GM21723 (cell line): ENCODE measurements at regions not wholly inside any gene's neighbourhood (a gene's known extent, or its start where the extent isn't known, plus 50 kb on each side); places are given as distances from the start of the nearest gene placed in this dataset.

Experiments
- ATAC-seq: cut with Tn5 transposase; IDR thresholded peaks from one replicate; pipeline ENCODE4 v1.9.1; 2021; ENCODE audit warnings: mild to moderate bottlenecking, moderate library complexity; ENCODE audit not compliant: unreplicated experiment

GRCh38 chr5:162323466-162323865 is 255.9 kb downstream of the GABRG2 start:
- no peak for ATAC-seq

- no peak for ATAC-seq
Observed at GRCh38 chr5:162324328-162324727, 256.8 kb downstream of the GABRG2 start.

GRCh38 chr5:162325143-162325727 is 257.7 kb downstream of the GABRG2 start:
- ATAC-seq = no peak

GRCh38 chr5:162334944-162335343 is 267.4 kb downstream of the GABRG2 start:
- no peak for ATAC-seq

GRCh38 chr5:162360373-162360931 is 292.9 kb downstream of the GABRG2 start:
- ATAC-seq = no peak

- ATAC-seq = no peak
Observed at GRCh38 chr5:162372256-162372655, 304.7 kb downstream of the GABRG2 start.

GRCh38 chr5:162377895-162378294 is 310.3 kb downstream of the GABRG2 start:
- ATAC-seq = no peak

GRCh38 chr5:162382839-162383238 is 315.3 kb downstream of the GABRG2 start:
- ATAC-seq = no peak

GRCh38 chr5:162384225-162384624 is 316.7 kb downstream of the GABRG2 start:
- no peak for ATAC-seq

- no peak for ATAC-seq
Observed at GRCh38 chr5:162391833-162392232, 324.3 kb downstream of the GABRG2 start.

GRCh38 chr5:162392336-162392735 is 324.8 kb downstream of the GABRG2 start:
- ATAC-seq = no peak

- ATAC-seq = no peak
Observed at GRCh38 chr5:162393534-162393933, 326.0 kb downstream of the GABRG2 start.

- no peak for ATAC-seq
Observed at GRCh38 chr5:162407614-162408013, 340.0 kb downstream of the GABRG2 start.

GRCh38 chr5:162410365-162410764 is 342.8 kb downstream of the GABRG2 start:
- ATAC-seq = no peak

GRCh38 chr5:162429142-162429541 is 361.6 kb downstream of the GABRG2 start:
- no peak for ATAC-seq

- no peak for ATAC-seq
Observed at GRCh38 chr5:162434281-162434680, 366.7 kb downstream of the GABRG2 start.

- no peak for ATAC-seq
Observed at GRCh38 chr5:162436055-162436454, 368.5 kb downstream of the GABRG2 start.

- no peak for ATAC-seq
Observed at GRCh38 chr5:162444129-162444762, 376.7 kb downstream of the GABRG2 start.

- no peak for ATAC-seq
Observed at GRCh38 chr5:162456086-162456485, 388.5 kb downstream of the GABRG2 start.

GRCh38 chr5:162466011-162466410 is 398.4 kb downstream of the GABRG2 start:
- no peak for ATAC-seq

- no peak for ATAC-seq
Observed at GRCh38 chr5:162473041-162473714, 405.6 kb downstream of the GABRG2 start.

GRCh38 chr5:162474239-162474638 is 406.7 kb downstream of the GABRG2 start:
- no peak for ATAC-seq
